ENCODE measurements at regions not wholly inside any gene's neighbourhood (a gene's known extent, or its start where the extent isn't known, plus 50 kb on each side); places are given as distances from the start of the nearest gene placed in this dataset.

GRCh38 chr10:8913720-8914119 lies 859.2 kb downstream of the GATA3 start:
- peak in 1 of 5 experiments; percentile 54 for DNase-seq

GRCh38 chr10:8919280-8919679 lies 864.8 kb downstream of the GATA3 start:
- peak in 1 of 5 experiments; percentile 46 for DNase-seq

GRCh38 chr10:8921568-8921967 lies 867.1 kb downstream of the GATA3 start:
- no peak for DNase-seq

GRCh38 chr10:8923096-8923495 lies 868.6 kb downstream of the GATA3 start:
- no peak for DNase-seq

GRCh38 chr10:8927705-8928104 lies 873.2 kb downstream of the GATA3 start:
- DNase-seq, result no peak

GRCh38 chr10:8946451-8946850 lies 892.0 kb downstream of the GATA3 start:
- DNase-seq, result no peak

GRCh38 chr10:8950978-8951377 lies 896.5 kb downstream of the GATA3 start:
- DNase-seq, result peak in 1 of 5 experiments; percentile 32

- peak in 1 of 5 experiments; percentile 57 for DNase-seq
These were observed 897.1 kb downstream of the GATA3 start for GRCh38 chr10:8951440-8952089.

- DNase-seq, result peak in 1 of 5 experiments; percentile 23
These were observed 901.9 kb downstream of the GATA3 start for GRCh38 chr10:8956400-8956799.

GRCh38 chr10:8962249-8962648 lies 907.8 kb downstream of the GATA3 start:
- DNase-seq, result no peak

- DNase-seq, result no peak
These were observed 912.6 kb downstream of the GATA3 start for GRCh38 chr10:8967061-8967460.

GRCh38 chr10:8969853-8970252 lies 915.4 kb downstream of the GATA3 start:
- DNase-seq, result no peak

- no peak for DNase-seq
These were observed 921.0 kb downstream of the GATA3 start for GRCh38 chr10:8975535-8975934.

- DNase-seq, result no peak
These were observed 923.6 kb downstream of the GATA3 start for GRCh38 chr10:8978100-8978499.

- DNase-seq, result no peak
These were observed 925.5 kb downstream of the GATA3 start for GRCh38 chr10:8979976-8980375.

- no peak for DNase-seq
These were observed 926.8 kb downstream of the GATA3 start for GRCh38 chr10:8981277-8981676.

- DNase-seq, result peak in 1 of 5 experiments; percentile 64
These were observed 931.2 kb downstream of the GATA3 start for GRCh38 chr10:8985651-8986050.

- DNase-seq, result no peak
These were observed 932.5 kb downstream of the GATA3 start for GRCh38 chr10:8986975-8987374.

GRCh38 chr10:8987712-8988111 lies 933.2 kb downstream of the GATA3 start:
- DNase-seq, result no peak

- peak in 1 of 5 experiments; percentile 65 for DNase-seq
These were observed 935.9 kb downstream of the GATA3 start for GRCh38 chr10:8990280-8990987.

GRCh38 chr10:8992009-8992408 lies 937.5 kb downstream of the GATA3 start:
- no peak for DNase-seq

GRCh38 chr10:8993864-8994263 lies 939.4 kb downstream of the GATA3 start:
- peak in 1 of 5 experiments; percentile 70 for DNase-seq

GRCh38 chr10:8998751-8999150 lies 944.3 kb downstream of the GATA3 start:
- no peak for DNase-seq

- DNase-seq, result peak in 1 of 5 experiments; percentile 83
These were observed 948.6 kb downstream of the GATA3 start for GRCh38 chr10:9003122-9003521.

All from T-helper 2 cell (primary cell).